Endothelial cell of umbilical vein (primary cell): ENCODE measurements at regions not wholly inside any gene's neighbourhood (a gene's known extent, or its start where the extent isn't known, plus 50 kb on each side); places are given as distances from the start of the nearest gene placed in this dataset.

Experiments
- BruUV-seq: library from RNA; stranded (reverse); fragments of 400-500 nt; replicated peaks from 2 replicates; lab custom pipeline; 2021; lab: Mats Ljungman, UMichigan
- CTCF ChIA-PET: fragments of 300-600, 350-600 bp; sonication (Branson Sonifier 250); formaldehyde crosslinking; loops from one replicate; lab custom pipeline; 2021; ENCODE audit warnings: antibody characterized with exemption, inconsistent platforms; lab: Charles Lee
- POLR2A ChIA-PET: fragments of 300-600, 350-600 bp; sonication (Branson Sonifier 250); formaldehyde crosslinking; loops from one replicate; lab custom pipeline; 2021; ENCODE audit warnings: antibody characterized with exemption, inconsistent platforms; lab: Charles Lee
- DNase-seq: peaks from one replicate; pipeline ENCODE4 v3.0.0-alpha.2; 2011; ENCODE audit warnings: low read depth, low spot score
- FAIRE-seq: peaks from 2 replicates; lab custom pipeline; 2011; peaks lifted over from hg19 to GRCh38; lab: Jason Lieb, UNC
- H2AFZ ChIP-seq: 2 replicates; pipeline ENCODE4 v1.6.0; 2012; ENCODE audit warnings: low read depth, low read length, control low read depth, inconsistent platforms
- H3K27ac ChIP-seq: 2 replicates; pipeline ENCODE4 v1.5.1; 2011; ENCODE audit warnings: low read depth, mild to moderate bottlenecking, control low read depth, low read length, moderate library complexity; ENCODE audit not compliant: insufficient read depth
- H3K27me3 ChIP-seq, 2 experiments: 2 replicates each; pipeline versions ENCODE4 v1.6.0 to v1.6.1; 2011; ENCODE audit warnings: low read length in 2 of 2, mixed read lengths in 1 of 2; ENCODE audit not compliant: control insufficient read depth in 2 of 2, insufficient read depth in 2 of 2
- H3K36me3 ChIP-seq, 2 experiments: 2 replicates in 1 of 2; 3 replicates in 1 of 2; pipeline ENCODE4 v1.5.1; 2011; ENCODE audit warnings: low read length in 2 of 2, mild to moderate bottlenecking in 1 of 2, moderate library complexity in 1 of 2; ENCODE audit not compliant: control insufficient read depth in 2 of 2, insufficient read depth in 2 of 2; ENCODE audit errors: extremely low read depth in 1 of 2
- H3K4me1 ChIP-seq: 3 replicates; pipeline ENCODE4 v1.5.1; 2011; ENCODE audit warnings: mild to moderate bottlenecking, low read length; ENCODE audit not compliant: control insufficient read depth, insufficient read depth; ENCODE audit errors: extremely low read depth
- H3K4me2 ChIP-seq: 2 replicates; pipeline ENCODE4 v1.6.1; 2011; ENCODE audit warnings: low read length, control low read depth, mixed read lengths; ENCODE audit not compliant: insufficient read depth
- H3K4me3 ChIP-seq, 3 experiments: fragments of 200-600 bp in 1 of 3; sonication (generic), shearing (Covaris generic) in 1 of 3; replicated peaks in 1 of 3; 2 replicates each; pipeline ENCODE4 v1.5.1; 2011 to 2016; ENCODE audit warnings: control low read depth in 3 of 3, low read length in 3 of 3, mild to moderate bottlenecking in 2 of 3, inconsistent platforms in 1 of 3, low read depth in 1 of 3, moderate library complexity in 1 of 3; ENCODE audit not compliant: insufficient read depth in 1 of 3
- H3K79me2 ChIP-seq: 2 replicates; pipeline ENCODE4 v1.6.0; 2012; ENCODE audit warnings: low read length, inconsistent platforms; ENCODE audit not compliant: control insufficient read depth, insufficient read depth
- H3K9ac ChIP-seq: replicated peaks from 2 replicates; pipeline ENCODE3; 2011; ENCODE audit warnings: low read length, control low read depth; ENCODE audit not compliant: insufficient read depth; ENCODE audit errors: extremely low read depth
- H3K9me1 ChIP-seq: replicated peaks from 3 replicates; pipeline ENCODE4 v1.6.0; 2011; ENCODE audit warnings: mild to moderate bottlenecking, low read length; ENCODE audit not compliant: control insufficient read depth, insufficient read depth; ENCODE audit errors: extremely low read depth
- H3K9me3 ChIP-seq: replicated peaks from 2 replicates; pipeline ENCODE4 v1.5.1; 2012; ENCODE audit warnings: low read length, inconsistent platforms; ENCODE audit not compliant: control insufficient read depth, insufficient read depth
- H4K20me1 ChIP-seq: replicated peaks from 2 replicates; pipeline ENCODE3; 2011; ENCODE audit warnings: mild to moderate bottlenecking, low read length; ENCODE audit not compliant: control insufficient read depth, insufficient read depth; ENCODE audit errors: extremely low read depth
- CTCF ChIP-seq, 2 donors: IDR thresholded peaks; 1 replicate in 1 of 2; 2 replicates in 1 of 2; pipeline ENCODE4 v1.5.1; 2011; ENCODE audit warnings: low read length in 2 of 2, mild to moderate bottlenecking in 2 of 2, moderate library complexity in 2 of 2, control low read depth in 1 of 2, inconsistent platforms in 1 of 2, low read depth in 1 of 2; ENCODE audit not compliant: insufficient read depth in 1 of 2; ENCODE audit errors: extremely low read depth in 1 of 2
- EZH2 ChIP-seq: IDR thresholded peaks from 2 replicates; pipeline ENCODE4 v1.6.1; 2012; ENCODE audit warnings: borderline replicate concordance, low read depth, mild to moderate bottlenecking, moderate library complexity, low read length, inconsistent platforms; ENCODE audit not compliant: severe bottlenecking
- FOS ChIP-seq: IDR thresholded peaks from 2 replicates; pipeline ENCODE4 v1.6.1; 2011; ENCODE audit warnings: mild to moderate bottlenecking, low read length, moderate library complexity, borderline replicate concordance; ENCODE audit not compliant: insufficient read depth
- GATA2 ChIP-seq: IDR thresholded peaks from 2 replicates; pipeline ENCODE4 v1.7.0; 2011; ENCODE audit warnings: low read depth, mild to moderate bottlenecking, moderate library complexity, mixed read lengths, low read length; ENCODE audit not compliant: insufficient read length, insufficient read depth
- JUN ChIP-seq: IDR thresholded peaks from 2 replicates; pipeline ENCODE4 v1.6.1; 2011; ENCODE audit warnings: borderline replicate concordance, low read depth; ENCODE audit not compliant: insufficient read length, insufficient read depth
- MAX ChIP-seq: IDR thresholded peaks from 2 replicates; pipeline ENCODE4 v1.6.1; 2011; ENCODE audit not compliant: insufficient read depth, insufficient read length
- MYC ChIP-seq: IDR thresholded peaks from one replicate; pipeline ENCODE4 v1.6.1; 2011; ENCODE audit warnings: mild to moderate bottlenecking, low read depth, low read length
- POLR2A ChIP-seq: IDR thresholded peaks from 2 replicates; pipeline ENCODE4 v1.6.1; 2012; ENCODE audit warnings: low read depth, mild to moderate bottlenecking, control low read depth, low read length
- POLR2AphosphoS5 ChIP-seq: IDR thresholded peaks from 2 replicates; pipeline ENCODE4 v1.6.1; 2012; ENCODE audit warnings: low read depth, mild to moderate bottlenecking, control low read depth, low read length, moderate library complexity; ENCODE audit not compliant: insufficient read depth
- dilution Hi-C: fragments of 300-500 bp; cut with MboI; formaldehyde crosslinking; loops from one replicate; pipeline ENCODE4 v1.15.0; 2019; ENCODE audit warnings: low sequenced_read_pairs; ENCODE audit not compliant: extremely low pct_ligation_motif_present
- intact Hi-C: fragments of 100-400 bp; cut with micrococcal nuclease; formaldehyde crosslinking; loops from one replicate; pipeline ENCODE4 v1.10.0; 2022

DNA sequence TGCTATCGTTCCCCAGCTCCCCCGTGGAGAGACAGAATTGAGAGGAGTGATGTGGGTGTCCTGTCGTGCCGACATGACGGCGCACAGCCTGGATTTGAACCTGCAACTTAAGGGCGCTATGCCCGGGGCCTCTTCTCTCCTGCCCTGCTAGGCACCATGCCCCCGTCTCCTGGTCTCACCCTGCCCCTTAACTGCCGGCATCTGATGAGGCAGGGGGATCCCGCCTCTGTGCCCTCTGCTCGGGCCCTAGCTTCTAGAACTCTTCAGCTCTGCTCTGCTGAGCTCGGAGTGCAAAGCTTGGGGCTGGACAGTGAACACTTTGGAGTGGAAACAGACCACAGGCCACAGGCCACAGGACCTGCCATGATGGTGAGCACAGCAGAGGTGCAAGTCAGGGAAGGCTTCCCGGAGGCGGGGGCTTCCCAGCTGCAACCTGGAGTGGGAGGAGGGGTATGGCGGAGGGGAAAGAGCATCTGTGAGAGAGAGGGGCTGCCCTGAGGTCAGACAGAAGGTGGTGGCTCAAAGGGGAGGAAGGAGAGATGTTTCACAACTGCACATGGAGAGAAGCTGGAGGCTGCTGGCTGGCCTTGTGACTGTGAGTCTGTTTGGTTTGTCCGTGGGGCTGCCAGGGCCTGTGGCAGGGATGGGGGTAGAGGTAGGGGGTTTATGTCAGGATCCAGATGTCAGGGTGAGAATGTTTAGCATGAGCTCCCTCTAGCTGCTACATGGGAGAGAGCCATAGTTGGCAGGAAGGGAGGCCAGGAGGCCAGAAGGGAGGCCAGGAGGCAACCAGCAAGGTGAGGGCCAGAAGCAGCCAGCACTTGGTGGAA lies 107.8 kb downstream of the CRLF3 start:
- intact Hi-C loops (loop anchor here (5.0 to 10.0 kb wide), 3 partner anchors 114 to 602 kb away; partner anchors contain the start of gene NSRP1), dilution Hi-C loops (no loop called here)
- Histone ChIP-seq H3K4me2 (no peak overlapping the region), H4K20me1 (no peaks in the 10 kb centered on the region), H3K27me3 (no peaks in the 10 kb centered on the region), H3K27ac (no peak overlapping the region), H3K9me3 (no peaks in the 10 kb centered on the region), H2AFZ (no peak overlapping the region), H3K4me3 (no peak overlapping the region), H3K9ac (no peak overlapping the region), H3K4me1 (no peaks in the 10 kb centered on the region), H3K9me1 (no peaks in the 10 kb centered on the region), H3K36me3 (no peaks in the 10 kb centered on the region), H3K79me2 (peaks cover 5% of the 10 kb centered on the region)
- POLR2A ChIA-PET = no interaction called here
- no peak for DNase-seq
- no peak for FAIRE-seq
- TF ChIP-seq MYC (no peak), FOS (no peak), CTCF (IDR thresholded peaks at IDR 0.05; ENCODE audit: extremely low read depth in 1 of 2, insufficient read depth in 1 of 2, low read depth in 1 of 2, low read length in 2 of 2) (no peak), POLR2AphosphoS5 (no peak), EZH2 (no peak), POLR2A (no peak), MAX (no peak), GATA2 (no peak), JUN (no peak)
- BruUV-seq = no TSS peak
- CTCF ChIA-PET = interaction anchor here (1.8 to 2.9 kb wide), 2 partner anchors 240 to 425 kb away, joined by 4 to 13 read pairs; partner anchors contain the start of genes BLMH and GOSR1
